A673 (cell line): ENCODE measurements at regions not wholly inside any gene's neighbourhood (a gene's known extent, or its start where the extent isn't known, plus 50 kb on each side); places are given as distances from the start of the nearest gene placed in this dataset.
"Not testable (repeated sequence)": the region's sequence is repeated elsewhere in the genome, so short reads cannot be mapped to it uniquely, and the experiment has no call there.

Source experiments
- BruUV-seq: library from RNA; stranded (reverse); fragments of 400-500 nt; replicated peaks from 2 replicates; lab custom pipeline; 2021; lab: Mats Ljungman, UMichigan
- CTCF ChIA-PET: fragments of 300-600 bp; sonication (Branson Sonifier 250); formaldehyde crosslinking; loops from one replicate; lab custom pipeline; 2022; ENCODE audit warnings: antibody characterized with exemption; lab: Charles Lee
- POLR2A ChIA-PET: fragments of 300-600 bp; sonication (Branson Sonifier 250); formaldehyde crosslinking; loops from one replicate; lab custom pipeline; 2022; ENCODE audit warnings: antibody characterized with exemption; ENCODE audit not compliant: low non-redundant PET; lab: Charles Lee
- DNase-seq: peaks from one replicate; pipeline ENCODE4 v3.0.0-alpha.2; 2015; ENCODE audit warnings: low spot score
- H3K27ac ChIP-seq: fragments of 200-600 bp; sonication (generic); 2 replicates; pipeline ENCODE4 v1.5.1; 2016; ENCODE audit warnings: mixed run types, low read depth, mild to moderate bottlenecking, mixed read lengths, antibody characterized with exemption, low read length; ENCODE audit not compliant: poor library complexity, severe bottlenecking
- H3K27me3 ChIP-seq: fragments of 200-600 bp; sonication (generic); replicated peaks from 2 replicates; pipeline ENCODE4 v1.6.1; 2017; ENCODE audit warnings: mixed run types, low read depth, mild to moderate bottlenecking, mixed read lengths, antibody characterized with exemption, low read length; ENCODE audit not compliant: insufficient read depth, poor library complexity
- H3K36me3 ChIP-seq: fragments of 200-600 bp; sonication (generic); 2 replicates; pipeline ENCODE4 v1.6.1; 2016; ENCODE audit warnings: mixed run types, mild to moderate bottlenecking, mixed read lengths, antibody characterized with exemption, low read length; ENCODE audit not compliant: insufficient read depth, poor library complexity, severe bottlenecking
- H3K4me1 ChIP-seq: fragments of 200-600 bp; sonication (generic); 2 replicates; pipeline ENCODE4 v1.6.1; 2017; ENCODE audit warnings: mixed run types, mild to moderate bottlenecking, mixed read lengths, antibody characterized with exemption, low read length; ENCODE audit not compliant: insufficient read depth, poor library complexity, severe bottlenecking
- H3K4me3 ChIP-seq: fragments of 200-600 bp; sonication (generic); 2 replicates; pipeline ENCODE4 v1.5.1; 2016; ENCODE audit warnings: low read depth, mixed run types, mild to moderate bottlenecking, mixed read lengths, low read length; ENCODE audit not compliant: poor library complexity, severe bottlenecking
- H3K9me3 ChIP-seq: fragments of 200-600 bp; sonication (generic); 2 replicates; pipeline ENCODE4 v1.6.1; 2016; ENCODE audit warnings: mixed run types, low read depth, mild to moderate bottlenecking, mixed read lengths, antibody characterized with exemption, low read length; ENCODE audit not compliant: poor library complexity, severe bottlenecking
- EZH2 ChIP-seq: fragments of 200-600 bp; sonication (generic); IDR thresholded peaks from 2 replicates; pipeline ENCODE4 v1.6.1; 2017; ENCODE audit warnings: borderline replicate concordance, low read depth, mild to moderate bottlenecking, mixed read lengths, antibody characterized with exemption, low read length; ENCODE audit not compliant: poor library complexity, severe bottlenecking
- intact Hi-C: fragments of 100-400 bp; cut with micrococcal nuclease; formaldehyde crosslinking; loops from one replicate; pipeline ENCODE4 v1.10.0; 2022; ENCODE audit not compliant: unreplicated experiment
- TF ChIP-seq, protein P1 (sequence below): fragments of 300-800, 200-600 bp; sonication (generic); conservative IDR thresholded peaks from 2 replicates; pipeline ENCODE4 v1.5.1; 2017; ENCODE audit warnings: low read depth, mild to moderate bottlenecking, antibody characterized with exemption, low read length, moderate library complexity, mixed read lengths

DNA sequence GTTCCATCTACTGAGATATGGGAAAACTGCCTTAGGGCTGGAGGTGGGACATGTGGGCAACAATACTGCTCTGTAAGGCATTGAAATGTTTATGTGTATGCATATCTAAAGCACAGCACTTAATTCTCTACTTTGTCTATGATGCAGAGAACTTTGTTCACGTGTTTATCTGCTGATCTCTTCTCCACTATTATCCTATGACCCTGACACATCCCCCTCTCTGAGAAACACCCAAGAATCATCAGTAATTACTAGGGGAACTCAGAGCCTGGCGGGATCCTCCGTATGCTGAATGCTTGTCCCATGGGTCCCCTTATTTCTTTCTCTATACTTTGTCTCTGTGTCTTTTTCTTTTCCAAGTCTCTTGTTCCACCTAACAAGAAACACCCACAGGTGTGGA is 63.8 kb downstream of the OR4A15 start:
- DNase-seq, H3K4me1 ChIP-seq, H3K4me3 ChIP-seq, BruUV-seq, CTCF ChIA-PET, H3K27me3 ChIP-seq, H3K36me3 ChIP-seq, POLR2A ChIA-PET, H3K27ac ChIP-seq: not testable (repeated sequence)
- H3K9me3 ChIP-seq, result peaks cover 12% of the 10 kb centered on the region
- intact Hi-C loops, result loop anchor here (5.0 kb wide), 1 partner anchor 49 kb away; no protein-coding TSS in a partner anchor

DNA sequence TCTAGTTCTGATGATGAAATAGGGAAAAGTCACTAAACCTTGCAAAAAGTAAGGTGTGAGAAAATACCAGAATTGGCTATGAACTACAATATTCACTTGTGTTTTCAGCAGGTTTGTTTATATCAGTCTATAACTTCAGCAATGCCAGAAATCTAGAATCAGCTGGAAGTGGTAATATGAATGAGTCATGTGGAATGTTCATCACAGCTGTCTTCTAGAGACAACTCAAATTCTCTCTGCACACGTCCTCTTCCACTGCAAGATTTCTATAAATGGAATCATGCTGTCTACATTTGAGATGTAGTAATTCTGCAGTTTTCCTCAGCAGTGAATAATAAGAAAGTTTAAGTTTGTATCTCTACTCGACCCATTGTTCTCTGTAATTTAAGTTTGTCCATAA is 89.9 kb downstream of the OR4A15 start:
- Histone ChIP-seq H3K27ac (no peak overlapping the region), H3K27me3 (no peaks in the 10 kb centered on the region), H3K4me1 (no peaks in the 10 kb centered on the region), H3K9me3 (peaks cover 35% of the 10 kb centered on the region), H3K4me3 (no peak overlapping the region), H3K36me3 (no peaks in the 10 kb centered on the region)
- ChIA-PET CTCF (no interaction called here), POLR2A (no interaction called here)
- no TSS peak for BruUV-seq
- DNase-seq, result no peak
- intact Hi-C loops, result no loop called here
- TF ChIP-seq EZH2, result no peak
- TF ChIP-seq, protein P1, sequence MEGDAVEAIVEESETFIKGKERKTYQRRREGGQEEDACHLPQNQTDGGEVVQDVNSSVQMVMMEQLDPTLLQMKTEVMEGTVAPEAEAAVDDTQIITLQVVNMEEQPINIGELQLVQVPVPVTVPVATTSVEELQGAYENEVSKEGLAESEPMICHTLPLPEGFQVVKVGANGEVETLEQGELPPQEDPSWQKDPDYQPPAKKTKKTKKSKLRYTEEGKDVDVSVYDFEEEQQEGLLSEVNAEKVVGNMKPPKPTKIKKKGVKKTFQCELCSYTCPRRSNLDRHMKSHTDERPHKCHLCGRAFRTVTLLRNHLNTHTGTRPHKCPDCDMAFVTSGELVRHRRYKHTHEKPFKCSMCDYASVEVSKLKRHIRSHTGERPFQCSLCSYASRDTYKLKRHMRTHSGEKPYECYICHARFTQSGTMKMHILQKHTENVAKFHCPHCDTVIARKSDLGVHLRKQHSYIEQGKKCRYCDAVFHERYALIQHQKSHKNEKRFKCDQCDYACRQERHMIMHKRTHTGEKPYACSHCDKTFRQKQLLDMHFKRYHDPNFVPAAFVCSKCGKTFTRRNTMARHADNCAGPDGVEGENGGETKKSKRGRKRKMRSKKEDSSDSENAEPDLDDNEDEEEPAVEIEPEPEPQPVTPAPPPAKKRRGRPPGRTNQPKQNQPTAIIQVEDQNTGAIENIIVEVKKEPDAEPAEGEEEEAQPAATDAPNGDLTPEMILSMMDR, result no peak

GRCh38 chr11:55459871-55460270 is 92.1 kb downstream of the OR4A15 start:
- H3K27ac ChIP-seq, POLR2A ChIA-PET, H3K4me3 ChIP-seq, CTCF ChIA-PET, H3K4me1 ChIP-seq, H3K27me3 ChIP-seq, BruUV-seq, H3K36me3 ChIP-seq, DNase-seq, intact Hi-C loops: not testable (repeated sequence)
- peaks cover 17% of the 10 kb centered on the region for H3K9me3 ChIP-seq

GRCh38 chr11:55474321-55474720 is 79.9 kb upstream of the OR4C15 start:
- intact Hi-C loops, result no loop called here
- no peak for DNase-seq
- Histone ChIP-seq H3K9me3 (peaks cover 10% of the 10 kb centered on the region), H3K27ac (no peak overlapping the region), H3K36me3 (no peaks in the 10 kb centered on the region), H3K27me3 (no peaks in the 10 kb centered on the region), H3K4me3 (no peak overlapping the region), H3K4me1 (no peaks in the 10 kb centered on the region)
- TF ChIP-seq, protein P1, result no peak
- TF ChIP-seq EZH2, result no peak
- POLR2A ChIA-PET, result no interaction called here
- CTCF ChIA-PET, result no interaction called here
- BruUV-seq, result no TSS peak
